Stromal cell of bone marrow (primary cell): ENCODE measurements at regions not wholly inside any gene's neighbourhood (a gene's known extent, or its start where the extent isn't known, plus 50 kb on each side); places are given as distances from the start of the nearest gene placed in this dataset.

Experiments used
- DNase-seq: peaks from one replicate; pipeline ENCODE4 v3.0.0-alpha.2; 2012; ENCODE audit warnings: low read depth

- no peak for DNase-seq
These were observed 645.8 kb downstream of the STIM2 start for GRCh38 chr4:27506401-27506800.

GRCh38 chr4:27514711-27515110, 654.1 kb downstream of the STIM2 start:
- DNase-seq = no peak

- DNase-seq = no peak
These were observed 654.5 kb downstream of the STIM2 start for GRCh38 chr4:27515140-27515539.

DNA sequence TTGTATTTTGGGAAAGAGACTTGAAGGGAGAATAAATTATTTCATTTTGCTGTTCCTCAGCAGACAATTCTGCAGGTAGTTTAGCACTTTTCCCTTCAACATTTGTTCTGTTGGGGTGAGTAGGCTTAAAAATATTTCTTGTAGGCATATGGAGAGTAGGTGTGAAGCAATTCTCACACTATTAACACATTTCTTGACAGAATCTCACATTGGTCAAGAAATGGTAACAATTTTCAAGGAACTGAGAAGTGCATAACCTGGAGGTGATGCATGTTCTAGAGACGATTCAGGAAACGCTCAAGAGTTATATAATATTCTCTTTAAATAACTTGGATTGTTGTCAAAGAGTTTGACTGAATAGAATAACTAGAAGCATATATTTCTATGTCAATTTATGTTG, 658.2 kb downstream of the STIM2 start:
- DNase-seq = no peak

GRCh38 chr4:27524224-27524623, 663.6 kb downstream of the STIM2 start:
- DNase-seq = no peak

- DNase-seq = no peak
These were observed 673.8 kb downstream of the STIM2 start for GRCh38 chr4:27534488-27534887.

GRCh38 chr4:27568236-27568951, 707.8 kb downstream of the STIM2 start:
- no peak for DNase-seq

GRCh38 chr4:27568952-27569319, 708.3 kb downstream of the STIM2 start:
- no peak for DNase-seq

- DNase-seq = no peak
These were observed 714.1 kb downstream of the STIM2 start for GRCh38 chr4:27574743-27575142.

DNA sequence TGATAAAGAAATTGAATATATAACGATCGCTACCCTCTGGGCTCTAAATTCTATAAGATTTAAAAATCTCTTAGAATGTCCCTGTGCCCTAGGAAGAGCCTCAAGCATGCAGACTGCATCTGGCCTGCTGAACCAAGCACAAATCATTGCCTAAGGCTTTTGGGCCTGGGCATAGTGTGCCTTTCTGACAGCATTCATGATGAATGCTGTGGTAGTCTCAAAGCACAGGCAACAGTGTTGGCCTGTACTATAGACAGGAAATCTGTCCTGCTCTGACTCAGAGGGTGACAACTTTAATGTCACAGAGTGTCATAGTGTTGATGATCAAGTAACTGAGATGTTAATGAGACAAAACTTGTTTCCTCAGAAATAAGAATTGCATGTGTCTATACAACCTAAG, 717.3 kb downstream of the STIM2 start:
- DNase-seq = no peak

- no peak for DNase-seq
These were observed 732.1 kb downstream of the STIM2 start for GRCh38 chr4:27592738-27593137.

- DNase-seq = no peak
These were observed 734.3 kb downstream of the STIM2 start for GRCh38 chr4:27594922-27595321.

DNA sequence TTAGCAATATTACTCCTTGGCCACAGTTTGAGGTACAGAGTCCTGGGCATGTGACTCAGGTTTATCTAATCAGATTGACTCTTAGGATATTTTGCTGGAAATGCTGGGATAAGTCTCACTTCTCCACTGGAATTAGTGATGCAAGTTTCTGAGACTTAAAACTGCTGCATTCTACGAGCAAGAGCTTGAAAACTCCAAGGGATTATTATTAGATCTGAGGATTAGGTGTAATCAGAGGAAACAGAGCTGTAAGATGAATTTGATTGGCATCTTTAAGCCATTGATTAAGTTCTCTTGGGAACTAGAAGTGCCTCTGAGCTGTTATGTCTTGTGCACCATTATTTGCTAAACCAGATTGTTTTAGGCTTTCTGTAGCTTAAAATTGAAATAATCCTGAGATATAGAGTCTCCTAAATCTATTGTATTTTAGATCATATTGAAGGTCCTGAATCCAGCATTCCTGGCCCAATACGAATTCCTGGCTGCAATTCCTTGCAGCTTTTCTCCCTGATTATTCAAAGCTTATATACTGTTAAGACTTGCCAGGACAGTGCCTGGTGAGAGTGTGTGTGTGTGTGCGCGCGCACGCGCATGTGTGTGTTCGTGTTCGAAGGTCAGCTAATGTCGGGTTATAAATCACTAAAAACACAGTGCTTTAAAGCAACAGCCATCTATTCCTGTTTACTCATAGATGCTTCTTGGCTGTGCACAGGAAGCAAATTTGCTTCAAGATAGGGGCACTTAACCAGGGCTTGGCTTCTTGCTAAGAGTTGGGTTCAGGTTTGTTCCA, 735.1 kb downstream of the STIM2 start:
- DNase-seq = no peak

- no peak for DNase-seq
These were observed 741.5 kb downstream of the STIM2 start for GRCh38 chr4:27602172-27602571.

DNA sequence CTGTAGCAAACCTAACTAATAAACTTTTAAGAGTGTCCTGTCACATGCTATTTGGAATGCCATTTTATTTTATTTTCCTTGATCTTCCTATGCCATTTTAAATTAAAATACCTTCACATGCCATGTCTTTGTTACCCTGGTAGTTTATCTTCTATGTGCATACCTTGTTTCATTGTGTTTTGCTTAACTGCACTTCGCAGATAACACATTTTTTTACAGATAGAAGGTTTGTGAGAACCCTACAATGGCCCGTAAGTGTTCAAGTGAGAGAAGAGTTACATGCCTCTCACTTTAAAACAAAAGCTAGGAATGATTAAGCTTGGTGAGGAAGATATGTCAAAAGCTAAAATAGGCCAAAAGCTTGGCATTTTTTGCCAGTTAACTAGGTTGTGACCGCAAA, 744.1 kb downstream of the STIM2 start:
- no peak for DNase-seq

DNA sequence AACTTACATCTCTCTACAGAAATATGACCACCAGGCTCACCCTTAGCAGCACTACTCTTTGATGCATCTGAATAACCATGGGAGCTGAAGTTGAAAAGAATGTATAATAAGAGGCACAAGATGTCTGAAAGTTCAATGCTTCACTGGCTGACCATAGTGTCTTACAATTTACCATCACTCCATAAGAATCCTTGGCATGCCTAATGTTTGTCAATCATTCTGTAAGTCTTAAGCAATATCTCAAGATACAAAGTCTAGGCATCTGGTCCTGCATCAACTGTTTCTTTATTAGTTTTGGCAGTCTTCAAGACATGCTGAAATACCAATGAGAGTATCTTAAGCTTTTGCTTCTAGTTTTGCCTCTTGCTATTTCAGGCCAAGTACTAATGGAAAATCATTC, 755.5 kb downstream of the STIM2 start:
- DNase-seq = no peak

- no peak for DNase-seq
These were observed 758.8 kb downstream of the STIM2 start for GRCh38 chr4:27619435-27619834.

DNA sequence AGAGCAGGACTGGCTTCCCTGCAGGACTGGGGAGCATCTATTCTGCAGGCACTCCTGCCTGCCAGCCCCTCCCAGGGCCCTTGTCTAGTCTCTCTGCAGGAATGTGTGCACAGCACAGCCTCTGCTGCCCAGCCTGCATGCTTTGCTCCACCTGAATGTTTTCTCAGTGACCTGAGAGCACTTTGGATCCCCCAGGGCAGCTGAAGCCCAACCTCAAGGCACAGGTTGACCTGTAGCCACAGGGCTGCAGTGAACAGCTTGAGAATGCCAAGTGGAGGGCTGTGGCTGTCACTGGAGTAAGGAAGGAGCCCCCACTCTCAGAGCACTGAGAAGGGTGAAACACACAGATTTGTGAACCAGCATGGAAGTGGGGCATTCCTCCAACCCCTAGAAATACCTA, 760.2 kb downstream of the STIM2 start:
- DNase-seq = no peak

DNA sequence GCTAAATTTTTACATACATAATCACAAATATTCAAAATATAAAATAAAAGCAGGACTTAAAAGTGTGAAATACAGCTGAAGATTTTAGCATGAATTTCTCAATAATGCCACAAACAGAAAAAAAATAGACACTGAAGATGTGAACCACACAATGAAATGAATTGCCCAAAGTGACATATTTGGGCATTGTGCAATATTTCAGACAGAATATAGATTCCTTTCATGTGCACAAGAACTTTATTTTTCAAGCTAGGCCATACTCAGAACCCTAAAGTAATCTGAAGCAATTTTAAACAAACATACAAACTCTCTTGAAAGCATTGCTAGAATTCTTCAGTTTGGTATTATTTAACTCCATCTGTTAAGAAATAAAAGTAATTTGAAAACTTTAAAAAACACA, 764.1 kb downstream of the STIM2 start:
- no peak for DNase-seq

DNA sequence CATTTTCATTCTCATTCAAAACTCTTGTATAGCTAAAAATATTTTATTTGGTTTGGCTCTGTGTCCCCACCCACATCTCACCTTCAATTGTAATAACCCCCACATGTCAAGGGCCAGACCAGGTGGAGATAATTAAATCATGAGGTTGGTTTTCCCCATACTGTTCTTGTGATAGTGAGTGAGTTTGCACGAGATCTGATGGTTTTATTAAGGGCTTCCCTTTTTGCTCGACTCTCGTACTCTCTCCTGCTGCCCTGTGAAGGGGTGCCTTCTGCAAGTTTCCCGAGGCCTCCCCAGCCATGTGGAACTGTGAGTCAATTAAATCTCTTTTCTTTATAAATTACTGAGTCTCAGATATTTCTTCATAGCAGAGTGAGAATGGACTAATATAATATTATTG, 768.0 kb downstream of the STIM2 start:
- DNase-seq = no peak

DNA sequence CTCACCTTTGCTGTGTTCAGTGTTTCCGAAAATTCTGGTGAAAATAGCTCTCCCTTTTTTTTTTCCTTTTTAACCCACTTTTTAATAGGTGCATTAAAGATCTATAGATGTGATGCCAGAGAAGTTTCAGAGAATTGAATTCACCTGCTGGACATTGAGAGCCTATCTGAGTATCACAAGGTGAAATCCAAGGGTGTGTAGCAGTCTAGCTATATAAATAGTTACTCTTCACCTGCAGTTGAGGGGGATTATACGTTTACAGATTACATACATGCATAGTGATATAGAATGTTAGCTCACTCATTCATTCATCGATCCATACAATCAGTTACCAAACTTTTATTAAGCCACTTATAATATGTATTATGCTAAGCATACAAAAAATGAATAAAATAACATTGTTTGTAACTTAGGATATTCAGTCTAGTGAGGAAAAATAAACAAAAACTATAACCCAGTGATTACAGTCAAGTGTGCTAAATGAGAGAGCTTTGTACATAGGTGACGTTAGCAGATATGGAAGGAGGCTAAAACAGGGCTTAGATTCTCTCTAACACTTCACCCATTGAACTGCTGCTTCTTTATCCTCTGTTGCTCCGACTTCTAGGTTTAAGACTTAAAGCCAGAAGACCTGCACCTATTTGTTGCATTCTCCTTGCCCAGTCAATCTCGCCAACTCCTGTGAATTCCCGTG, 769.0 kb downstream of the STIM2 start:
- no peak for DNase-seq

GRCh38 chr4:27635936-27636913, 775.6 kb downstream of the STIM2 start:
- DNase-seq = no peak
